ENCODE measurements at regions not wholly inside any gene's neighbourhood (a gene's known extent, or its start where the extent isn't known, plus 50 kb on each side); places are given as distances from the start of the nearest gene placed in this dataset.
"Not testable (repeated sequence)": the region's sequence is repeated elsewhere in the genome, so short reads cannot be mapped to it uniquely, and the experiment has no call there.

DNA sequence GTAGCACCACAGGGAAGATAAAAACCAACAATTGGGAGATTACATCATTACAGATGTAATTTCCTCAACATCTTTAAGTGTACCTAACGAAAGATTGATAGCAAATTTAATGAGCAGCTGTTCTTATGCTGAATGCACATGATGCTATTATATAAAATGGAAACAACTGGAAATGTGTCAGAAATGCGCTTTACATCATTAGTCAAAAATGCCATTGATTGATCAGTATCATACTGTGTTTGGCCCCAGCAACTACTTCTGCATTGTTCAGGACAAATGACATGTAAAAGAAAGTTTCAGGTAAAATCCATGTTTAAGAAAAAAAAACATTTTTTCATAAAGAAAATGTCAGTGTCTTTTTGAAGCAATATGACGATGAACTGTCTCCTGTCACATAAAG, 625.5 kb upstream of the MIR17HG start:
- Histone ChIP-seq H3K79me2 (ENCODE audit: insufficient read depth, low read length) (no peaks in the 10 kb centered on the region), H3K9ac (ENCODE audit: low read length) (no peak overlapping the region), H3K4me2 (ENCODE audit: low read depth, low read length, poor library complexity, severe bottlenecking) (no peak overlapping the region), H3K4me3 (ENCODE audit: insufficient read depth, low read length, poor library complexity, severe bottlenecking) (no peak overlapping the region), H3K27ac (ENCODE audit: low read depth, low read length) (no peak overlapping the region), H3K9me3 (ENCODE audit: insufficient read depth, low read length) (no peaks in the 10 kb centered on the region), H2AFZ (ENCODE audit: low read depth, low read length, severe bottlenecking) (no peak overlapping the region), H3K9me2 (replicated peaks; ENCODE audit: insufficient read depth, low read length) (no peaks in the 10 kb centered on the region), H3F3A (ENCODE audit: insufficient read depth) (no peaks in the 10 kb centered on the region), H3K36me3 (ENCODE audit: low read length) (no peaks in the 10 kb centered on the region), H4K20me1 (ENCODE audit: low read depth, low read length) (no peaks in the 10 kb centered on the region), H3K27me3 (ENCODE audit: low read length) (no peaks in the 10 kb centered on the region)
- TF ChIP-seq EZH2phosphoT487 (conservative IDR thresholded peaks at IDR 0.05; ENCODE audit: low read length), result no peak
- TF ChIP-seq CTCF (IDR thresholded peaks at IDR 0.05; ENCODE audit: insufficient read depth, low read length, poor library complexity, severe bottlenecking), result no peak

- Histone ChIP-seq H3K27ac (ENCODE audit: low read depth, low read length) (no peak overlapping the region), H3K4me2 (ENCODE audit: low read depth, low read length, poor library complexity, severe bottlenecking) (no peak overlapping the region), H3K36me3 (ENCODE audit: low read length) (no peaks in the 10 kb centered on the region), H3K9ac (ENCODE audit: low read length) (no peak overlapping the region), H3K9me2 (replicated peaks; ENCODE audit: insufficient read depth, low read length) (no peaks in the 10 kb centered on the region), H3F3A (ENCODE audit: insufficient read depth) (no peaks in the 10 kb centered on the region), H3K4me3 (ENCODE audit: insufficient read depth, low read length, poor library complexity, severe bottlenecking) (no peak overlapping the region), H3K9me3 (ENCODE audit: insufficient read depth, low read length) (no peaks in the 10 kb centered on the region), H3K79me2 (ENCODE audit: insufficient read depth, low read length) (no peaks in the 10 kb centered on the region), H3K27me3 (ENCODE audit: low read length) (no peaks in the 10 kb centered on the region), H4K20me1 (ENCODE audit: low read depth, low read length) (no peaks in the 10 kb centered on the region), H2AFZ (ENCODE audit: low read depth, low read length, severe bottlenecking) (no peak overlapping the region)
- TF ChIP-seq EZH2phosphoT487 (conservative IDR thresholded peaks at IDR 0.05; ENCODE audit: low read length) (no peak), CTCF (IDR thresholded peaks at IDR 0.05; ENCODE audit: insufficient read depth, low read length, poor library complexity, severe bottlenecking) (no peak)
Observed at GRCh38 chr13:90723381-90723780, 624.1 kb upstream of the MIR17HG start.

DNA sequence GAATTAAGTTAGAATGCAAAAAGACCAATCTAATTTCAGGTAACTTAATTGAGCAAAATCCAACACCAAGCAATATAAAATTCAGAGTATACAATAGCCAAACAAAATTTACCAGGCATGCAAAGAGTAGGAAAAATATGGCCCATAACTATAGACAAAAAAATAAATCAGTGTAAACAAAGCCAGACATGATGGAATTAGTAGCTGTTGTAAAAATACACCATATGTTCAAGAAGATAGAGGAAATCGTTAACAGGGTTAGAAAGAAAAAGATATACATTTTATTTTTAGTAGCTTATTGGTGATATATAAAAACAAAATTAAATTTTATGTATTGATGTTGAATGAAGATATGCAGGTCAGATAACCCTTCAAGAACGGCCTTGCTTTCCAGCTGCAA, 621.1 kb upstream of the MIR17HG start:
- no peaks in the 10 kb centered on the region for H3F3A ChIP-seq (ENCODE audit: insufficient read depth)
- no peaks in the 10 kb centered on the region for H3K9me3 ChIP-seq (ENCODE audit: insufficient read depth, low read length)
- H2AFZ ChIP-seq (ENCODE audit: low read depth, low read length, severe bottlenecking), result no peak overlapping the region
- H3K4me3 ChIP-seq (ENCODE audit: insufficient read depth, low read length, poor library complexity, severe bottlenecking), result no peak overlapping the region
- no peaks in the 10 kb centered on the region for H3K79me2 ChIP-seq (ENCODE audit: insufficient read depth, low read length)
- no peaks in the 10 kb centered on the region for H3K9me2 ChIP-seq (replicated peaks; ENCODE audit: insufficient read depth, low read length)
- no peaks in the 10 kb centered on the region for H3K27me3 ChIP-seq (ENCODE audit: low read length)
- no peaks in the 10 kb centered on the region for H4K20me1 ChIP-seq (ENCODE audit: low read depth, low read length)
- no peaks in the 10 kb centered on the region for H3K36me3 ChIP-seq (ENCODE audit: low read length)
- no peak overlapping the region for H3K9ac ChIP-seq (ENCODE audit: low read length)
- H3K27ac ChIP-seq (ENCODE audit: low read depth, low read length), result no peak overlapping the region
- H3K4me2 ChIP-seq (ENCODE audit: low read depth, low read length, poor library complexity, severe bottlenecking), result no peak overlapping the region
- no peak for TF ChIP-seq CTCF (IDR thresholded peaks at IDR 0.05; ENCODE audit: insufficient read depth, low read length, poor library complexity, severe bottlenecking)
- no peak for TF ChIP-seq EZH2phosphoT487 (conservative IDR thresholded peaks at IDR 0.05; ENCODE audit: low read length)

DNA sequence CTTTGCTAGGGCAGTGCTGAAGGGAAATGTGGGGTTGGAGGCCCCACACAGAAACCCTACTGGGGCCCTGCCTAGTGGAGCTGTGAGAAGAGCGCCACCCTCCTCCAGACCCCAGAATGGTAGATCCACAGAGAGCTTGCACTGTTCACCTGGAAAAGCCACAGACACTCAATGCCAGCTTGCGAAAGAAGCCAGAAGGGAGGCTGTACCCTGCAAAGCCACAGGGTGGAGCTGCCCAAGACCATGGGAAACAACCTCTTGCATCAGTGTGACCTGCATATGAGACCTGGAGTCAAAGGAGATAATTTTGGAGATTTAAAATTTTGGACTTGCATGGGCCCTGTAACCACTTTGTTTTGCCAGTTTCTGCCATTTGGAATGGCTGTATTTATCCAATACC, 615.4 kb upstream of the MIR17HG start:
- Histone ChIP-seq H3K27ac (ENCODE audit: low read depth, low read length) (no peak overlapping the region), H3K4me3 (ENCODE audit: insufficient read depth, low read length, poor library complexity, severe bottlenecking) (no peak overlapping the region), H3K36me3 (ENCODE audit: low read length) (no peaks in the 10 kb centered on the region), H4K20me1 (ENCODE audit: low read depth, low read length) (no peaks in the 10 kb centered on the region), H3K27me3 (ENCODE audit: low read length) (no peaks in the 10 kb centered on the region), H3K9ac (ENCODE audit: low read length) (no peak overlapping the region), H3K9me2 (replicated peaks; ENCODE audit: insufficient read depth, low read length) (no peaks in the 10 kb centered on the region), H3K79me2 (ENCODE audit: insufficient read depth, low read length) (no peaks in the 10 kb centered on the region), H2AFZ (ENCODE audit: low read depth, low read length, severe bottlenecking) (no peak overlapping the region), H3K9me3 (ENCODE audit: insufficient read depth, low read length) (no peaks in the 10 kb centered on the region), H3K4me2 (ENCODE audit: low read depth, low read length, poor library complexity, severe bottlenecking) (no peak overlapping the region), H3F3A (ENCODE audit: insufficient read depth) (no peaks in the 10 kb centered on the region)
- TF ChIP-seq CTCF (IDR thresholded peaks at IDR 0.05; ENCODE audit: insufficient read depth, low read length, poor library complexity, severe bottlenecking) (no peak), EZH2phosphoT487 (conservative IDR thresholded peaks at IDR 0.05; ENCODE audit: low read length) (no peak)

DNA sequence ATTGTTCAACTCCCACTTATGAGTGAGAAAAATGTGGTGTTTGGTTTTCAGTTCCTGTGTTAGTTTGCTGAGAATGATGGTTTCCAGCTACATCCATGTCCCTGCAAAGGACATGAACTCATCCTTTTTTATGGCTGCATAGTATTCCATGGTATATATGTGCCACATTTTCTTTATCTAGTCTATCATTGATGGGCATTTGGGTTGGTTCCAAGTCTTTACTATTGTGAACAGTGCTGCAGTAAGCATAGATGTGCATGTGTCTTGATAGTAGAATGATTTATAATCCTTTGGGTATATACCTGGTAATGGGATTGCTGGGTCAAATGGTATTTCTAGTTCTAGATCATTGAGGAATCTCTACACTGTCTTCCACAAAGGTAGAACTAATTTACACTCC, 613.0 kb upstream of the MIR17HG start:
- not testable (repeated sequence) for H3K36me3 ChIP-seq (ENCODE audit: low read length); H4K20me1 ChIP-seq (ENCODE audit: low read depth, low read length); H3K27ac ChIP-seq (ENCODE audit: low read depth, low read length); H3K9ac ChIP-seq (ENCODE audit: low read length); H2AFZ ChIP-seq (ENCODE audit: low read depth, low read length, severe bottlenecking); H3K9me2 ChIP-seq (replicated peaks; ENCODE audit: insufficient read depth, low read length); H3K79me2 ChIP-seq (ENCODE audit: insufficient read depth, low read length); H3K9me3 ChIP-seq (ENCODE audit: insufficient read depth, low read length); H3K27me3 ChIP-seq (ENCODE audit: low read length); H3K4me2 ChIP-seq (ENCODE audit: low read depth, low read length, poor library complexity, severe bottlenecking); H3K4me3 ChIP-seq (ENCODE audit: insufficient read depth, low read length, poor library complexity, severe bottlenecking); H3F3A ChIP-seq (ENCODE audit: insufficient read depth)
